ENCODE measurements at regions not wholly inside any gene's neighbourhood (a gene's known extent, or its start where the extent isn't known, plus 50 kb on each side); places are given as distances from the start of the nearest gene placed in this dataset.

- no peak for TF ChIP-seq CTCF (tag by site-specific recombination; IDR thresholded peaks at IDR 0.05)
- no peak for TF ChIP-seq ZNF654 (tag by site-specific recombination; IDR thresholded peaks at IDR 0.05; ENCODE audit: low read depth)
- no peak for TF ChIP-seq ATF2 (tag by site-specific recombination; IDR thresholded peaks at IDR 0.05; ENCODE audit: low read depth)
- TF ChIP-seq PATZ1 (tag by site-specific recombination; IDR thresholded peaks at IDR 0.05), result no peak
- no peak for TF ChIP-seq ZNF239 (tag by site-specific recombination; IDR thresholded peaks at IDR 0.05)
- TF ChIP-seq RBAK (tag by site-specific recombination; IDR thresholded peaks at IDR 0.05), result no peak
- TF ChIP-seq ZNF624 (tag by site-specific recombination; IDR thresholded peaks at IDR 0.05), result no peak
- no peak for TF ChIP-seq PRDM10 (tag by site-specific recombination; IDR thresholded peaks at IDR 0.05)
- TF ChIP-seq ZNF366 (tag by site-specific recombination; conservative IDR thresholded peaks at IDR 0.05), result no peak
- TF ChIP-seq OVOL3 (tag by site-specific recombination; IDR thresholded peaks at IDR 0.05), result no peak
- TF ChIP-seq SETDB1 (IDR thresholded peaks at IDR 0.05; ENCODE audit: insufficient read length, low read length), result no peak
- no peak for TF ChIP-seq ZNF362 (tag by site-specific recombination; IDR thresholded peaks at IDR 0.05)
- no peak for TF ChIP-seq ZNF311 (tag by site-specific recombination; IDR thresholded peaks at IDR 0.05; ENCODE audit: borderline replicate concordance)
Observed at GRCh38 chr6:150684161-150684560, 84.5 kb downstream of the PLEKHG1 start.
